Esophagus muscularis mucosa (tissue), 4 donors: ENCODE measurements at regions not wholly inside any gene's neighbourhood (a gene's known extent, or its start where the extent isn't known, plus 50 kb on each side); places are given as distances from the start of the nearest gene placed in this dataset.

Source experiments
- EP300 ChIP-seq: sonication (generic); formaldehyde crosslinking; IDR thresholded peaks from one replicate; pipeline ENCODE4 v1.6.1; 2017; ENCODE audit warnings: antibody characterized with exemption
- POLR2A ChIP-seq: fragments of 450-650 bp; IDR thresholded peaks from one replicate; pipeline ENCODE4 v1.6.1; 2017; ENCODE audit warnings: antibody characterized with exemption, moderate library complexity, mild to moderate bottlenecking, low read depth
- POLR2AphosphoS5 ChIP-seq, 2 donors: sonication (generic); formaldehyde crosslinking; IDR thresholded peaks; one replicate each; pipeline ENCODE4 v1.6.1; 2017; ENCODE audit warnings: antibody characterized with exemption in 2 of 2
- TF ChIP-seq, protein P1 (sequence below), 3 experiments: fragments of 200-600 bp in 2 of 3; fragments of 450-650 bp in 1 of 3; sonication (generic) in 2 of 3; IDR thresholded peaks; one replicate each; pipeline ENCODE4 v1.5.1; 2017 to 2019; ENCODE audit warnings: antibody characterized with exemption in 3 of 3, mild to moderate bottlenecking in 2 of 3, moderate library complexity in 1 of 3

DNA sequence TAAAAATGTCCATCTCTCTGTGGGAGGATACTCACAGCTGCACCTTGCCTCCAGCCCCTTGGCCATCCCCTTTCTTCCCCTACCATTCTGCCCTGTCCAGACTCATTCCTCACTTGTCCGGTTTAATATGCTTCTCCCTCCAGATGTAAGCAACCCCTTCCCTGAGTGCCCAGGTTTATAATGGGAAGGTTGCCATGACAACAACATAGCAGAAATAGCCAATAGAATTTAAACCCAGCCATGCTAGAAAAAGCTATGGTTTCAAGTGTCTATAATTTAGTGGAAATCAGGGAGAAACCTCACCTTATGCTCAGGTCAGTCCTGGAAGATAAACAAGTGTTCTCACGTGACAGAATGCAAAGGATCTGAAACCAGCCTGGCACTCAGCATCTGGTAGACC is 196.0 kb upstream of the FZD8 start:
- TF ChIP-seq, protein P1, sequence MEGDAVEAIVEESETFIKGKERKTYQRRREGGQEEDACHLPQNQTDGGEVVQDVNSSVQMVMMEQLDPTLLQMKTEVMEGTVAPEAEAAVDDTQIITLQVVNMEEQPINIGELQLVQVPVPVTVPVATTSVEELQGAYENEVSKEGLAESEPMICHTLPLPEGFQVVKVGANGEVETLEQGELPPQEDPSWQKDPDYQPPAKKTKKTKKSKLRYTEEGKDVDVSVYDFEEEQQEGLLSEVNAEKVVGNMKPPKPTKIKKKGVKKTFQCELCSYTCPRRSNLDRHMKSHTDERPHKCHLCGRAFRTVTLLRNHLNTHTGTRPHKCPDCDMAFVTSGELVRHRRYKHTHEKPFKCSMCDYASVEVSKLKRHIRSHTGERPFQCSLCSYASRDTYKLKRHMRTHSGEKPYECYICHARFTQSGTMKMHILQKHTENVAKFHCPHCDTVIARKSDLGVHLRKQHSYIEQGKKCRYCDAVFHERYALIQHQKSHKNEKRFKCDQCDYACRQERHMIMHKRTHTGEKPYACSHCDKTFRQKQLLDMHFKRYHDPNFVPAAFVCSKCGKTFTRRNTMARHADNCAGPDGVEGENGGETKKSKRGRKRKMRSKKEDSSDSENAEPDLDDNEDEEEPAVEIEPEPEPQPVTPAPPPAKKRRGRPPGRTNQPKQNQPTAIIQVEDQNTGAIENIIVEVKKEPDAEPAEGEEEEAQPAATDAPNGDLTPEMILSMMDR (IDR thresholded peaks at IDR 0.05), result no peak
- no peak for TF ChIP-seq POLR2A
- no peak for TF ChIP-seq EP300
- TF ChIP-seq POLR2AphosphoS5 (IDR thresholded peaks at IDR 0.05), result no peak
